Liver (tissue), 3 donors: ENCODE measurements at regions not wholly inside any gene's neighbourhood (a gene's known extent, or its start where the extent isn't known, plus 50 kb on each side); places are given as distances from the start of the nearest gene placed in this dataset.

Experiments used
- CTCF ChIP-seq: fragments of 150-350 bp; IDR thresholded peaks from 2 replicates; pipeline ENCODE4 v1.5.1; 2017; ENCODE audit warnings: improper control_type of control experiment, low read depth, low read length; ENCODE audit not compliant: missing input control
- GABPA ChIP-seq, 2 donors: IDR thresholded peaks in 1 of 2; conservative IDR thresholded peaks in 1 of 2; 2 replicates each; pipeline ENCODE4 v1.6.1; 2016; ENCODE audit warnings: antibody characterized with exemption in 2 of 2, mild to moderate bottlenecking in 1 of 2, moderate library complexity in 1 of 2
- HNF4A ChIP-seq, 2 donors: conservative IDR thresholded peaks; 2 replicates each; pipeline ENCODE4 v1.6.1; 2016; ENCODE audit warnings: antibody characterized with exemption in 2 of 2, mild to moderate bottlenecking in 2 of 2
- JUND ChIP-seq, 2 donors: IDR thresholded peaks; 2 replicates each; pipeline ENCODE4 v1.6.1; 2016; ENCODE audit warnings: antibody characterized with exemption in 2 of 2
- NR2F2 ChIP-seq: IDR thresholded peaks from 2 replicates; pipeline ENCODE4 v1.6.1; 2016; ENCODE audit warnings: antibody characterized with exemption
- REST ChIP-seq: IDR thresholded peaks from 2 replicates; pipeline ENCODE4 v1.6.1; 2016; ENCODE audit warnings: antibody characterized with exemption, mild to moderate bottlenecking
- RXRA ChIP-seq, 2 donors: IDR thresholded peaks; 2 replicates each; pipeline ENCODE4 v1.6.1; 2017 to 2018; ENCODE audit warnings: antibody characterized with exemption in 2 of 2, mild to moderate bottlenecking in 1 of 2
- YY1 ChIP-seq: IDR thresholded peaks from 2 replicates; pipeline ENCODE4 v1.6.1; 2016; ENCODE audit warnings: antibody characterized with exemption, mild to moderate bottlenecking
- donor health status: healthy.
- donor health status: healthy.

GRCh38 chr2:235223011-235223410, 270.8 kb upstream of the AGAP1 start:
- no peak for TF ChIP-seq CTCF
- no peak for TF ChIP-seq NR2F2
- TF ChIP-seq RXRA (IDR thresholded peaks at IDR 0.05): no peak
- TF ChIP-seq YY1: no peak
- TF ChIP-seq JUND (IDR thresholded peaks at IDR 0.05): no peak
- no peak for TF ChIP-seq REST
- TF ChIP-seq GABPA (IDR thresholded peaks at IDR 0.05 in 1 of 2, conservative IDR thresholded peaks at IDR 0.05 in 1 of 2): no peak
- no peak for TF ChIP-seq HNF4A (conservative IDR thresholded peaks at IDR 0.05)
